ENCODE measurements at regions not wholly inside any gene's neighbourhood (a gene's known extent, or its start where the extent isn't known, plus 50 kb on each side); places are given as distances from the start of the nearest gene placed in this dataset.
"Not testable (repeated sequence)": the region's sequence is repeated elsewhere in the genome, so short reads cannot be mapped to it uniquely, and the experiment has no call there.

DNA sequence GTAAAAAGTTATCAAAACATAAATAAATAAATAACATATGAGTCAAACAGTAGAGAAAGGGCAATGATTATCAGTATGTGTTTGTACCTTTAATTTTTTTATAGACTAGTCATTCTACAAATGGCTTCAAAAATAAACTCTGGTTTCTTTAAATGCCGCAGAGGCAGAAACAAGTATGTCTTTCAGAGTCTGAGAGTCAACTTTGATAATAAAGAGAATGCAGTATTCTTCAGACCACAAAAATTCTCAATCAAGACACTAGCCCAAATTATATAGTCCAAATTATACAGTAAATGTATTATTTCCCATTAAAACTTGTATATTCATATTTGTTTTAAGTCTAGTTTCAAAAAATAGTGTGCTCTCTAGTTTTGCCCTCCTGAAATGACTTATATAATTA, 1142.3 kb downstream of the NXPH1 start:
- no peak for DNase-seq

DNA sequence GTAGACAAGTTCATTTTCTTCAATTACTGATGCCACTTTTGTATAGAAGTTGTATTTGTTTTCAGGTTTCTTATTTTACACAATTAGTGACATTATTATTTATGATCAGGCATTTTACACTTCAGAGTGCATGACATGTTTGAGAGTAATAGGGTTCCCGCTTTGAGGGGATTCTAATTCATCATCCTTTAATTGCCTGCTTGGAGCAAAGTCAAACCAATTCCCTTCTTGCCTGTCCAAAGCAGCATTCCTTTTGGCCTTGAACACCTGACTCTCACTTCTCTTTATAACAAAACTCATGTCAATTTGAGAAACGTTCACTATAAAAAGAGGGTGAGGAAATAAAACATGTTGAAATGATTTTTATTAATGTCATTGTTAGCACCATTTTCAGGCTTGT, 1149.4 kb downstream of the NXPH1 start:
- no peak for DNase-seq

DNA sequence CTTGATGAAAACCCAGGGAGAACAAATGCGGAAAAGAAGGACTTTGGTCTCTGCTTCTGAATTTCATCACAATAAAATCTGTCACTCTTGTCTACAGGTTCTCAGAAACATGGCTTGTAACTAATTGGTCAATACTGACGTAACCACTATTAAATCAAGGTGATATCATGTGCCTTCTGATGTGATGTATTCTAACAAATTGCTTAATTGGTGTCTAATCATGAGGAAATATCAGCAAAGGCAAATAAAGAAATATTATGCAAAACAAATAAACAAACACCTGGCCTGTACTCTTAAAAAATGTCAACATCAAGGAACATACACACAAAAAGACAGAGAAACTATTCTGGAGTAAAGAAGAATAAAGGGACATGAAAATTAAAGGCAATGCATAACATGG, 1165.0 kb downstream of the NXPH1 start:
- no peak for DNase-seq

DNA sequence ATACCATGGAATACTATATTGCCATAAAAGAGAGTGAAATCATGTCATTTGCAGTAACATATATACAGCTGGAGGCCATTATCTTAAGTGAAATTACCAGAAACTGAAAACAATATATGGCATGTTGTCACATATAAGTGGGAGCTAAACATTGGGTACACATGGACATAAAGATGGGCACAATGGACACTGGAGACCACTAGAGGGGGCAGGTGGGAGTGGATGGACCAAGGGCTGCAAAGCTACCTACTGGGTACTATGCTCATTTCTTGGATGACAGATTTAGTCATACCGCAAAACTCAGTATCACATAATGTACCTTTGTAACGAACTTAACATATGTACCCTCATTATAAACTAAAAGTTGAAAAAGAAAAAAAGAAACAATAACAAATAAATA, 1167.6 kb downstream of the NXPH1 start:
- DNase-seq, result no peak

DNA sequence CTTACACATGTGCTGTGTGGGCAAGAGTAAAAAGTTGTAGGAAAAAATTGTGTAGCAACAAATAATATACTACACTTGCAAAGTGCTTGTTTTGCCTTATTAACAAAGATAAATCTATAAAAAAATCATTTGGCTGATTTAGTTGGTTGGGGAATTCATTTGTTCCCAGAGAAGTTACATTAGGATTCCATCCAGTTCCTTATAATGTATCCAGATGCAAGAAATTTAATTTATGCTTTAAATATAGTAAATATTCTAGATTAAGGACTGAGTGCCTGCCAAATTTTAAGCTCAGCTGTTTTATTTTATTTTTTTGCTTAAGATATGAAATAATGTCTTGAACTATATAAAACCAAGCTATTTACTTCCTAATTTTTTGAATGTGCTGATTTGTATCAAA, 1169.9 kb downstream of the NXPH1 start:
- no peak for DNase-seq

DNA sequence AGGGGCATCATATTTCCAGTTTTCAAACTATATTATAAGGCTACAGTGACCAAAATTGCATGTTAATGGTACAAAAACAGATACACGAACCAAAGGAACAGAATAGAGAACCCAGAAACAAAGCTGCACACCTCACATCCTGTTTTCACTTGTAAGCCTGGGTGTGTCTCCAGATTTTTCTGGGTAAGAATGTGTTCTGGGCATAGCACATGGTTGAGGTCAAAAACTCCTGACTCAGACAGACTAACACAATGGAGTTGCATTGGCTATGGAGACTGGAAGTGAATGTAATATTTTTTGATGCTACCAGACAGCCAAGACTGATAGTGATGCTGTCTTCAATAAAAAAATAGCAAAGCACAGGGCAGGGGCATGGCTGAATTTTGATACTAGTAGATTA, 1175.2 kb downstream of the NXPH1 start:
- DNase-seq, result no peak

DNA sequence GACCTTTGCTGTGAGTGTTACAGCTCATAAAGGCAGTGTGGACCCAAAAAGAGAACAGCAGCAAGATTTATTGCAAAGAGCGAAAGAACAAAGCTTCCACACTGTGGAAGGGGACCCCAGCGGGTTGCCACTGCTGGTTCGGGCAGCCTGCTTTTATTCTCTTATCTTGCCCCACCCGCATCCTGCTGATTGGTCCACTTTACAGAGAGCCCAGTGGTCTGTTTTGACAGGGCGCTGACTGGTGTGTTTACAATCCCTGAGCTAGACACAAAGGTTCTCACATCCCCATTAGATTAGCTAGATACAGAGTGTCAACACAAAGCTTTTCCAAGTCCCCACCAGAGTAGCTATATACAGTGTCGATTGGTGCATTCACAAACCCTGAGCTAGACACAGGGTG, 1187.5 kb downstream of the NXPH1 start:
- not testable (repeated sequence) for DNase-seq

DNA sequence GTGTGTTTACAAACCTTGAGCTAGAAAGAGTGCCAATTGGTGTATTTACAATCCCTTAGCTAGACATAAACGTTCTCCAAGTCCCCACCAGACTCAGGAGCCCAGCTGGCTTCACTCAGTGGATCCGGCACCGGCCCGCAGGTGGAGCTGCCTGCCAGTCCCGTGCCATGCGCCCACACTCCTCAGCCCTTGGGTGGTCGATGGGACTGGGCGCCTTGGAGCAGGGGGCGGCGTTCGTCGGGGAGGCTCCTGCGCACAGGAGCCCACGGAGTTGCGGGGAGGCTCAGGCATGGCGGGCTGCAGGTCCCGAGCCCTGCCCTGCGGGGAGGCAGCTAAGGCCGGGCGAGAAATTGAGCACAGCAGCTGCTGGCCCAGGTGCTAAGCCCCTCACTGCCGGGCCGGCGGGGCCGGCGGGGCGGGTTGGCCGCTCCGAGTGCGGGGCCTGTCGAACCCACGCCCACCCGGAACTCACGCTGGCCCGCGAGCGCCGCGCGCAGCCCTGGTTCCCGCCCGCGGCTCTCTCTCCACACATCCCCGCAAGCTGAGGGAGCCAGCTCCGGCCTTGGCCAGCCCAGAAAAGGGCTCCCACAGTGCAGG, 1188.0 kb downstream of the NXPH1 start:
- not testable (repeated sequence) for DNase-seq

DNA sequence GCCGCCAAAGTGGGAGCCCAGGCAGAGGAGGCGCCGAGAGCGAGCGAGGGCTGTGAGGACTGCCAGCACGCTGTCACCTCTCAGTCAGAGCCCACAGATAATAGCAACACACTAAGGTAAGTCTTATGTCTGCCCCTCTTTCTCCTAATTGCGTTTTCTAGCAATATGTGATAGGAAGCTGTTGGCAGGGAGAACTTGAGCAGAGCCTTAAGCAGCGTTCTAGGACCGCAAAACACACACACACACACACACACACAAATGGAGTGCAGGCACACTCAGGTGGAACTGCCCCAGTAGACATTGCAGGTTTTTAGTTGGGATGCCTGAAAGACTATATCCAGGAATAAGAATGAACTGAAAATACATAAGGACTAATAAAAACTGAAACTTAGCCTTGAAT, 1188.5 kb downstream of the NXPH1 start:
- no peak for DNase-seq

DNA sequence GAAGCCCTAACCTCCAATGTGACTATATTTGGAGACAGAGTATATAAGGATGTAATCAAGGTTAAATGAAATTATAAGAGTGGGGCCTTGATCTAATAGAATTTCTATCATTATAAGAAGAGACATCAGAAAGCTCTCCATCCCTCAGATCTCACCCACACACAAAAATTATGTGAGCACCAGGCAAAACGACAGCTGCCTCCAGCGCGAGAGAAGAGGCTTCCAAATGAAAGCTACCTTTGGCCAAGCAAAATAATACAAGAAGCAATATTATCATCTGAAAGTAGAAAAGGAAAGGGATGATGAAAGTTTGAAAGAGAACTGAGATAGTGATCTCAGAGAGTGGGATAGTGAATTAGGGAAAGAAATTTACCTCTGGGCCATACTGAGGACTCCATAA, 1192.5 kb downstream of the NXPH1 start:
- DNase-seq, result no peak

DNA sequence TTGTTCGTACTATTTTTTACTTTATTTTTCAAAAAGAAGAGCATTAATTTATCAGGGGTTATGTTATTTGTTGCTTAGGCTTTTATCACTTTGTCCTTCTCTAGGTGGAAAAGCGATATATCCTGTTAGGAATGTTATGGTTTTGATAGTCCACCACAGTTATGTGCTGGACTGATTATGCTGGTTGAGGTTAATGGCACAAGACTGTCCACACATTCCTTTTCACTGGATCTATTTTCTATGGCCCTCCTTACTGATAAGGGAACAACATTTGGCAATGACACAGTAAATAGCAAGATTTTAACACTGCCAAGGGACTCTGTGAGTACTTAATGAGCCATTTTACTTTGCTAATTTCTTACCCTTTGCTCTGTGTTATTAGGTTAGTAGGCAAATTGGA, 1212.3 kb downstream of the NXPH1 start:
- DNase-seq, result no peak

DNA sequence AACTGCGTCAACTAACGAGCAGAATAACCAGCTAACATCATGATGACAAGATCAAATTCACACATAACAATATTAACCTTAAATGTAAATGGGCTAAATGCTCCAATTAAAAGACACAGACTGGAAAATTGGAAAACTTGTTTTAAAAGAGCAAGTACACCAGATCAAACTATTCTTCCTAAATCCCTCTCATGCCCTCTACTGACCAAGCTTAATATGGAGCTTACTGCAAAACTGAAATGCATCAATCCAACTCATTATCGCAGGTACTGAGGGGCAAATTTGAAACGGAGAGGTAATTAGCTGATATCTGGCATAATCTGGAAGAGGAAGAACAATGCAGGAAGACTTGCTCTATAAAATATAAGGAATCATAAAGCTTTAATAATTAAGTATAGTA, 1223.8 kb downstream of the NXPH1 start:
- DNase-seq, result no peak

DNA sequence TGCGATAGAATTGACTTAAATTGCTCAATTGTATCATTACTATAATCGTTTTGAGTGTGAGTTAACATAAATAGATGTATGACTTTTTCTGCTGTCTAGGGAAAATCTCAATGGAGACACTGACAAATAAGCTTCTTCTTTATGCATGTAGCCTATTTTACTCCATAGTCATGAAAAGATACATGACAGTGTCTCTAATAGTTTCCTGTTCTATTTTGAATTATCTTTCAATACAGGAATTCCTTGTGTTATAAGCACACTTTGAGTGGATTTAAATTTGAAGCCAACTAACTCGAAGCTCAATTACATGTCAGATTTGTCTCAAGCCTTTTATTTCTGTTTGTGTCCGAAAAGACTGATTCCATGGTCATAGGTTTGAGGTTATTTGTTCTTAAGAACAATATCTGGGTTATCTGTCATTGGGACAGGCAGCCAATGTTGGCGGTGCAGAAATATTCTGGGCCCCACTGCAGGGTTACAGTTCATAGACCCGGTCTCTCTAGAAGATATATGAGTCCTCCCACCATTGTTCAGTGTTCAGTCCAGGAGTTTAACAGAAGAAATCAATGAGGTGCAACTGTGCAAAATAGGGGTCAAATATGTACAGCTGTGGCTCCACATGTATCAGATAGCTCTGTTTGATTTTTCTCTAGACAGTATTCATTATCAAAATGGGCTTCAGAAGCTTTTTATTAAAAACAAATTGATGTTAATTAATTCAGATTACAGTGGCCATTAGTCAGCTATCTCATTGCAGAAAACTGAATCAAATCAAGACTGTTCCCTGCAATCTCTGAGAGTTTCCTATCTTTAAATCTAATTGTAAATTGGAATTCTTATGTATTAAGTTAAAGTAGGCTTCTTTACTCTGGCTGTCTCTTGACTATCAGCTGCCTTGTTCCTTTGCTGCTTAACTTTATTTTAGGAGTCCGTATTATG, 1238.8 kb downstream of the NXPH1 start:
- no peak for DNase-seq

DNA sequence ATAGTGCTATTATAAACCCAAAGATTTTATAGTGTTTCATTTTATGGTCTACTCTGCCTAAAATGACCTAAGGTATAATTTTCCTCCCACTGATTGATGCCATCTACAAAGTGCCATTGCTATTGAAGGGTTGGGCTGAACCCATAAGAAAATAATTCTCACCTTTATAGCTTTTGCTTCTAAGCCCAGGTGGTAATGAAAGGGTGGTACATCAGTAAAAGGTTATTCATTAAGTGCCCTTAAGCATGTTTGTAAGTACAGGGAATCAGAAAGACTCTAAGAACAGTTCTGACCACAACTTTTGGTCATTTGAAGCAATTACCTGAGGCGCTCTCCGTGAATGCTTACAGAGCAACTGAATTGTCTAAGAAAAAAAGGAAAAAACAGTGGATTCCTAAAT, 1247.3 kb downstream of the NXPH1 start:
- DNase-seq, result no peak

DNA sequence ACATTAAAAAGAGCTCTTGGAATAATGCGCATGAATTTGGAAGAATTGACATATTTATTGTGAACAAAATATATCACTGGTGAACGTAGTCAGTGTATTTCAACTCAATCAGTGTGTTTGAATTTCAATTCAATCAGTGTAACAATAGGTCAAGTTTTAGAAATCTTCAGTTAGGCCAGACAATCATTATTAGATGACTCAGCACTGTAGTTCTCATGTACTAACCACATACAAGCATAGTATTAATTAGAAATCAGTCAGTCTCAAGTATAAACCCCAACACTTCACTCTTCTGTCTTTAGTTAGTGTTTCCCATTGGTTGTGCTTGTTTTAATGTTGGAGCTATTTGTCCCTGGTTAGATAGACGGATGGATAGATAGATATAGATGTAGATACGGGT, 1247.9 kb downstream of the NXPH1 start:
- no peak for DNase-seq

DNA sequence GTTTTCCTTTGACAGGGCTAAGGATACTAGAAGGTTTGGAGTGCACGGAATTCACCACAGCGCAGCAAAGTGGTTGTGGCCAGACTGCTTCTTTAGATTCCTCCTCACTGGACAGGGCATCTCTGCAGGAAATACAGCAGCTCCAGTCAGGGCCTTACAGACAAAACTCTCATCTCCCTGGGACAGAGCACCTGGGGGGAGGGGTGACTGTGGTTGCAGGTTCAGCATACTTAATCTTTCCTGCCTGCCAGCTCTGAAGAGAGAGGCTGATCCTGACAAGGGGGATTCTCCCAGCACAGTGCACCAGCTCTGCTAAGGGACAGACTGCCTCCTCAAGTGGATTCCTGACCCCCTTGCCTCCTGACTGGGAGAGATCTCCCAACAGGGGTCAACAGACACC, 1257.9 kb downstream of the NXPH1 start:
- no peak for DNase-seq

DNA sequence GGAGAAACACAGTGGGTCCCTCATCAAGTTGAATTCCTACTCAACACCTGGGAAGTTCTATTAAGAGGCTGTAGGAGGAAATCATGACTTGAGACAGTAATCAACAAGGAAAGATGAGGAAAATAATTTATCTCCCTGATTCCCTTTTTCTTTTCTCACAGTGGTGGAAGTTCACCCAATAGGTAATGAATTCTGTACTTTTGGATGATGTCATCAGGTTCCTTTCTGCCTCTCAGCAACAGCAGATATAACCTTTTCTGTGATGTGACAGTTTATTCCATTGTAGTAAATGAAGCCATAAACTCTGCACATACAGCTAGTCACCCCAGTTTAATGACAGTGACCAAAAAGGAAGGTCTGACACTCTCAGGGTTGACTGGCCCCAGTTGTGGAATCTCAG, 1265.0 kb downstream of the NXPH1 start:
- DNase-seq, result no peak

DNA sequence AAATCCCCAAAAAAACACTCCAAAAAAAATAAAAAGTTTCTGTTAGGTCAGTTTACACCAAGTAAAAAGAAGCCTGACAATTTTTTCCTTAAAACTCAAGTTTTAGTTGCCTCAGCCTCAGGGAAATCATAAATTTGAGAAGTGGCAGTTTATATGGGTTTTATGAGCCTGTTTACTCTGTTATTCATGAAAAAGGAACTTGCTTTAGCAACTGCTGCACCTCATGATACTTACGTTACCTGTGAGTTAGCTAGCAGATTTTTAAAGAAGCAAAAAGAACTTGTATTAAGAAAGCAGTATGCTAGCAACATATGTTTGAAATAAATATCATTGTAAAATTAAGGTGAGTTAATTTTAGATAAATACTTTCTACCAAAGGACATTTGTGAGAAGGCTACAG, 1264.5 kb upstream of the PHF14 start:
- no peak for DNase-seq

DNA sequence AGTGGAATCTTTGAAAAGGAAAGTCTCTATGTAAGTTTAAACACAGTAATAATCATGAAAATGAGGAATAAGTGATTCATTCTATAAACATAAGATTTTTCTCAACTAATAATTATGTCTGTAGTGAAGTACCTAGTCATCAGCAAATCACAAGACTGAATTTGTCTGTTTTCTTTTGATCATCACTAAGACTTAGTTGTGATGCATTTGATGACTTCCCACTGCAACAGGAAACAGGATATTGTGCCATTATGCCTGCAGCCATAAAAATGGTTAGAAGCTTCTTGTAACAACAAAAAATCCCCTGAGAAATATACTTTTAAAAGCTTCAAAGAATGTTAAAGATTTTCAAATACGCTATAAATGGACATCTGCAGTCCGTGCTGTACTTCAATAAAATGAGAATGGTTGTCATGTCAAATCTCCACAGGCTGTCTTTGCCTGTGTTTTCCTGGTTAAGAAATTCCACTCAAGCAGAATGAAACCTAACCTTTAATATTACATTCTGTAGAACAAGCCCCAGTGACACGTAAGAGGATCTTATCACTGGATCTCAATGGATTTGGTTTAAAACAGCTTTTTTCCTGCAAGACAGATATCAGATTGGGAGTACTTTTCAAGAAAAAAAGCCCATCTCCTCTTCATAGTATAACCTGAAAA, 1262.3 kb upstream of the PHF14 start:
- DNase-seq, result peak; percentile 61

DNA sequence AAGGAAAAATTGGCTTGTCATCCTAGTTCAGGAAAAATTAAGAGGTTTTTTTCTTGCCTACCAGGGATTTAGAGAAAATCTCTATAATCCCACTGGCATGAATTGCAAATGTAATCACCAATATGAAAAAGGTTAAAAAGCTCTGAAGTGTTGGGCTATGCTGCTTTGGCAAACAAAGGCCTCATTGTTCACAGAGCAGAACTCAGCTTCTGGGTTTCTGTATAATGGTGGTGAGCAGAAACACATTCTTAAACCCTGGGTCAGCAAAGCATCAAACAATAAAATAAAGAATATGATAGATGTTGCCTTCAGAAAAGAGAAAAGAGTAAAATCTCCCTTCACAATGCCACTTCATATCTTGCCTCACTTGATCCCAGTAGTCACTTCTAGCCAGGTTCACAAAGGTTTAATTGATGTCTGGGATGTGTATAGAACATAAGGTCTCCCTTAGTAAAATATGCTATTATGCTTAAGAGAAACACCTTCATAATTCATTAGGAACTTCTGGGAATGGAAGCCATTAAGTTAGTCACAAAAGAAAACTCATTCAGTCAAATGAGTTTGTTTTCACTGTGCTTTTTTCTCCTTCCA, 1255.5 kb upstream of the PHF14 start:
- DNase-seq, result no peak

DNA sequence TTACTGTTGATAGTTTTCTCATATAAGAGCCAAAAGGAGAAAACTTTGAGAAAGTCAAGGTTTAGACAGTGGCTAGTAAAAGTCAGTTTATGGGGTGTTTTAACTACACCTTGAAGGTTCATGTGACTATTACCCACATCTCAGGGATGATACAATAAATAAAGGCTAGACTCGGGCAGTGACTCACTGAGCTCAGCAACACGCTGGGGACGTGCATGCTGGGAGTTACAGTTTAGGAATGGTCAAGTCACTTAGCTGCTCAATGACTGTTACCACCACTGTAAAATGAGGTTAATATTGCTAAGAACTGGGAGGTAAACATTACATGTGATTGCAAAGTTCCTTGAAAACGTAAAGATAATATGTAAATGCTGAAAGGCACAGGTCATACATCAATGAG, 1254.4 kb upstream of the PHF14 start:
- no peak for DNase-seq

DNA sequence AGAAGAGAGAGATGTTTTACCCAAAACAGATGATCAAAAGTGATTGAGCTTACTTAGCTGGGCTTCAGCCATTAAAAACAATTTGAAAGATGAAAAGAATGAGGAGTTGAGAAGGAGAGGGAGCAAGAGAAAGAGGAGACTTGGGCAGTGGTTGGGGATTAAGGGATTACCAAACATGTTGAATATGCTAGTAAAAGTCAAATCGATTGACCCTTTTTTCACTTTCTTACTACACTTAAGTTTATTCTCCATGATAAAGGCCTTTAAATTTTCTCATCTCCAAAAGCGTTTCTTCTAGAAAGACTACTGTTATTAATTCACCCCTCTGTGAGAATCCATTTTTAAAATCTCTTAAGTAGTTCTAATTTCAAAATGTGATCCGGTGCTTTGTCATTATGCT, 1254.0 kb upstream of the PHF14 start:
- no peak for DNase-seq

DNA sequence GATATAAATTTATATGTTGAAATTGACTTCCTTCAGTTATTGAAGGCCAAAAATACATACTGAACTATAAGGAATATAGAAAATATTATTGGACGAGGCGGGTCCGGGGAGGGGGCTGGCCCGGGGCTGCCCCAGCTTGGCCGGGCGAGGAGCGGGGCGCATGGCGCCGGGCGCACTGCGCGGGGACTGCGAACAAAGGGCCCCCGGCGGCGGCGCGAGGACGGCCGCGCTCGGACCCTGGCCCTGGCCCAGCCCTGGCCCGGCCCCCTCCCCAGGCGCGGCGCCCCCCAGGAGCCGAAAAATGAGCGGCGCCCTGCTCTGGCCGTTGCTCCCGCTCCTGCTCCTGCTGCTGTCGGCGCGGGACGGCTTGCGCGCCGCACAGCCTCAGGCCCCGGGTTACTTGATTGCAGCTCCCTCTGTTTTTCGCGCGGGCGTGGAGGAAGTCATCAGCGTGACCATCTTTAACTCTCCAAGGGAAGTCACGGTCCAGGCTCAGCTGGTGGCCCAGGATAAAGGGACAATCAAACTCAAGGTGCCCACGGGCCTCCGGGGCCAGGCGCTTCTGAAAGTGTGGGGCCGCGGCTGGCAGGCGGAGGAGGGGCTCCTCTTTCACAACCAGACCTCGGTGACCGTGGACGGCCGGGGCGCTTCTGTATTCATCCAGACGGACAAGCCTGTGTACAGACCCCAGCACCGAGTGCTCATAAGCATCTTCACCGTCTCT, 1247.6 kb upstream of the PHF14 start:
- DNase-seq, result not testable (repeated sequence)

Data from GF-D8 (cell line).